LoVo (cell line): ENCODE measurements at regions not wholly inside any gene's neighbourhood (a gene's known extent, or its start where the extent isn't known, plus 50 kb on each side); places are given as distances from the start of the nearest gene placed in this dataset.

ENCODE experiments used
- DNase-seq: peaks from one replicate; pipeline ENCODE4 v3.0.0-alpha.2; 2016; ENCODE audit warnings: low spot score

- DNase-seq = no peak
Observed at GRCh38 chr12:125271892-125272291, 206.7 kb downstream of the AACS start.

DNA sequence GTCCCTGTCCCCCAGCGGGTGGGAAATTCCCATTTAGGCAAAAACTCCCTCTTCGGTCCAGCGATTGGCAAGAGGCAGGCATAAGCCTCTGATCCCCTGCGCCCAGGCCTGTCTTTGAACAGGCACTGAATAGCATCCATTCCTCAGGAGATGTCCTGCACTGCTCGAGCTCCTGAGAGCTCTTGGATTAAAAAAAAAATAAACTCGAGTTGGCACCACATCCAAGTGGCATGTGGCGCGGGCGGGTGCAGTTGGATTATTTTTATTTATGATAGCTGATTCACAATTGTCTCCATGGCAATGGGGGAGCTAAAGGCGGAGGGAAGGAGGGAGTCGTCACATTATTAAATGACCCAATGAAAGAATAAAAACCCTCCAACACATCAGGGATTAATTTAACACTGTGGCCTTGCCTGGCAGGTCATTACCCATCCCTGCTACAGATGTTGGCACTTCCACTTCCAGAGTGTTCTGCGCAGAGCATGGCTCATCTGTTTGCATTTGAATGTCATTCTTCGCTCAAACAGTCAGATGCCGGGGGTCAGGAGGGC is 207.2 kb downstream of the AACS start:
- DNase-seq = no peak

DNA sequence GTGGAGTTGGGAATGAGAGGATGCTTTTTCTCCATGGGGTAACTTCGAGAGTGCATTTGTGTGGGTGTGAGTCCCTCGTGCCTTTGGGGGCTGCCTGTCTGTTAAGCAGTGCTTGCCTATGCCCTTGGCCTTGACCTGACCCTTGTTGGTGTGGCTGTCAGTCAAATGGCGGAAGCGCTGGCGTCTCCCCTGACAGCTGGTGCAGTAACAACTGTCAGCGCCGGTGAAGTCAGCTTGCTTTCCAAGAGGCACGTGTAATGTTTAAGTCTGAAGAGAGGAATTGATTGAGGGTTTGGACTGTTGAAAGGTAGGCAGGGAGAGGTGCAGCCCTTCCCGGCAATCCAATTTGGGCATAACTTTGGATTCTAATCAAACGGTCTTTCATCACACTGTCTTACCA is 211.3 kb downstream of the AACS start:
- DNase-seq = no peak

DNA sequence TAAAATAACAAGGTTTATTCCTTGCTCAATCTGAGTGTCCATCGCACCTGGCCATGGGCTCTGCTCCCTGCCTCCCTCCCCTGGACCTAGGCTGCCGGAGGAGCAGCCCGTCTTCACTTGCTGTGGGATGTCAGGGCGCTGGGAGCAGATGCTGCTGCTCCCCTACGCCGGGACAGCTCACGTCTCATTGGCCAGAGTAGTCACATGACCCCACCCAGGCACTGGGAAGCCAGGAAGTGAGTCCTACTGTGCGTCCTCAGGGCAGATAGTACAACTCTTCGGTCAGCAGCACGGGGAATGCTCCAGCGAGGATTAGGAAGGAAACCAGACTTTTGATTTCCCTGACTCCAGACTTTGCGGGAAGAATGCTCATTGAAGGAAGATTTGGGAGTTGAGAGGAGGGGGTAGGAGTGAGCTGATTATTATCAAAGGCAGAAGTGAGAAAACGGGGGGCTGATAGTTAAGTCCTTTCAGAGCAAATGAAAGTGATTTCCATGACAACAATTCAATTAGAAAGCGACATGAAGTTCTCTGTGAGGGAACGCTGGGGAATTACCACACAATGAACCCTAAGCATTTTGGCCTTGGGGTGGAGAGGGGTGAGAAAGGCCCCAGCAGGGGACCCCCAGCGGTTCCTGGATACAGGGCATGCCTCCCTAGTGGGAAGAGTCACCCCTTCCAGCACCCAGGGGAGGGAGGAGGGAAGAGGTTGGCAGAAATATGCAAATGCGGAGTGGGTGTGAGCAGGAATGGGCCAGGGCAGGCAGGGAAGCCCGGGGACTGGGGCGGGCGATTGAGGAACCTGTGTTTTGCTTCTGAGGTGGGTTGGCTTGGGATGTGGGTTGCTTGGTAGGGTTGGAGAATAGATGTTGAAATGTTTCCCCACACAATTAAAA is 215.5 kb downstream of the AACS start:
- no peak for DNase-seq

DNA sequence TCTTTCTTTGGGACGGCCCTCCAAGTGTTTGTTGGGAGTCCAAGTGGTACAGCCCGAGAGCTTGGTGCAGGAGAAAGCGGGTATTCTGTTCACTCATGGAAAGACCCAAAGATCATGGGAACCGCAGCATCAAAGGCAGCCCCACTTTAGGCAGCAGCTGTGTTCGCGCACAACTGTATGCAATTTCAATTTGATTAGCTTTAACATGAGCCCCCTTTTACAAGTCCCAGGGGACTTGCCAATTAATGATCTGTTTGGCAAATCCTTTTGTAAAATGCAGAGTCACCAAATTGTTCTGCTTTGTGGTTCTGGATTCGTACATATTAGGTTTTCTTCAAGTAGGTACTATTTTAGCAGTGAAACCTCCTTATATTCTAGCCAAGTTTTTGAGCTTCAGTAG is 217.7 kb downstream of the AACS start:
- DNase-seq = no peak

GRCh38 chr12:125283521-125283920 is 218.3 kb downstream of the AACS start:
- DNase-seq = no peak

DNA sequence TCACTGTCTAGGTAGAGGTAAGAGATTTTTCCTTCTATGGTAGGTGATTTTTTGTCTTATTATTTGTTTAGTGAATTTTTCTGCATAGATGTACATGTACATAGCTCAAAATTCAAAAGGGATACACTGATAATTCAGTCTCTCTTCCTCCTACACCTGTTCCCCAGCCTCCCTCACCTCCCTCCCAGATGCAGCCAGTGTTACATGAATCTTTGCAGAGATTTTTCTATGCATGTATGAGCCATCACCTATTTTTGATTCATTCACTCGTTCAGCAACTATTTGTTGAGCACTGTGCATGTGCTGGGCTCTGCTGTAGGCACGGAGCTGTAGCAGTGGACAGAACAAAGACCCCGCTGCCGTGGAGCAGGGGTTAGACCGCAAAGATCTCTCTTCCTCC is 218.9 kb downstream of the AACS start:
- DNase-seq = no peak

GRCh38 chr12:125284945-125285685 is 219.9 kb downstream of the AACS start:
- no peak for DNase-seq

GRCh38 chr12:125286005-125286727 is 220.9 kb downstream of the AACS start:
- DNase-seq = no peak

DNA sequence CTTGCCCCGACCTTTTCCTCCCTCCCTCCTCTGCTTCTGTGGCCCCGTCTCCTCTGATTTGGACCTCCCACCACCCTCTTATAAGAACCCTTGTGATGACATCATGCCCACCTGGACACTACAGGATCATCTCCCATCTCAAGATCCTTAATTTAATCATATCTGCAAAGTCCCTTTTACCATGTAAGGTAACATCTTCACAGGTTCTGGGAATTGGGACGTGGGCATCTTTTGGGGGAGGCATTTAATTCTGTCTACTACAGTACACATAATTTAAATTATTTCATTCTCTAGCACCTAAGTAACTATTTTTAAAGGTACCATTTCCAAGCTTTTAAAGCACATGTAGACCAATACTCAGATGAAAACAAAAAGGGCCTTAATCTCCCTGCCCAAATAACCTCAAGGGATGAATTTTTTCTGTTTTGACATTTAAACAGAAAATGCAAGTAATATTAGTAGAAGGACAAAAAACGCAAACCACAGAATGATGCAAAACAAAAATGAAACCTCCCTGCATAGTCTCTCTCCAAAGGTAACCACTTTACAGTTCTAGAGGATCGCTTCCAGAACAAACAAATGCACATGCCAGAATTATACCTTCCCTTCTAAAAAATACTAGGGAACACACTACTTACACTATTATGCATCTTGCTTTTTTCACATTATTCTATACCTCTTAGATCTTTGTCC is 222.1 kb downstream of the AACS start:
- no peak for DNase-seq

DNA sequence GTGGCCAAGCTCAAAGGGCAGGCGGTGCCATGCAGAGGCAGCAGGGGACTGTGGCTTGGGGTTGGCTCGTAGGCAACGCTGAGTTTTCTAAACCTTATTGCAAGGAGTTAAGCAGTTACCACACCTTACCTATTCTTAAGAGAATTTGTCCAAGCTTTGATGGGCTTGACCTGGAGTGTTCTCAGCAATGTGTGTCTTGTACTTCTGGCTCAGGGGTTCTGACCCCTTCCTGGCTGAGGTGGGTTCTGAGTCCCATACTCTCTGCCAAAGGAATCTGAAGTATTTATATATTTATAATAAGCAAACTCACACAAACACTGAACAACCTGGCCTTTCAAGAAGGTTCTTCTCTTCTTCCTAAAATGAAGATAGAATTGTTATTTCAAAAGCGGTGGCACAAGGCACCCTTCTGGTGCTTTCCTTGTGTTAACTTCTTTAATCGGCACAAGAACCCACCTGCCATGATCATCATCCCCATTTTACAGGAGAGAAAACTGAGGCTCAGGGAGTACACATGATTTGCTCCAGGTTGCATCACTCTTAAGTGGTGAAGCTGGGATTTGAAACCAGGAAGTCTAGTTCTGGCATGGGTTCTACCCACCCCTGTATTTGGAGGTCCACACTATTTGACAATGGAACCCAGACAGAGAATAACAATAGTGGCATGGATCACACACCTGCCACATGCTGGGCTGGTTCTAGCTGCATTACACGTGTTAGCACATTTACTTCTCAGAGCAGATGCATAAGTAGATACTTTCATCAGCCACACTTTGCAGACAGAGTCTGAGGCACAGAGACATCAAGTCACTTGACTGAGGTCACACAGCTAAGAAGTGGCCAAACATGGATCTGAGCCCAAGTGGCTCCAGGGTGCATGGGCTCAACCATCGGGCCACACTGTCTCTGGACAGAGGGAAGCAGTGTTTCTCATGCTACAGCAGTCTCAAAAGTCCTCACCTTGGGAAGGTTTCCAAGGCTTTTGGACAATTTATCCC is 224.0 kb downstream of the AACS start:
- DNase-seq = no peak

GRCh38 chr12:125289970-125290369 is 224.7 kb downstream of the AACS start:
- no peak for DNase-seq

GRCh38 chr12:125292700-125293099 is 227.5 kb downstream of the AACS start:
- DNase-seq = no peak

- no peak for DNase-seq
Observed at GRCh38 chr12:125295550-125295949, 230.3 kb downstream of the AACS start.

DNA sequence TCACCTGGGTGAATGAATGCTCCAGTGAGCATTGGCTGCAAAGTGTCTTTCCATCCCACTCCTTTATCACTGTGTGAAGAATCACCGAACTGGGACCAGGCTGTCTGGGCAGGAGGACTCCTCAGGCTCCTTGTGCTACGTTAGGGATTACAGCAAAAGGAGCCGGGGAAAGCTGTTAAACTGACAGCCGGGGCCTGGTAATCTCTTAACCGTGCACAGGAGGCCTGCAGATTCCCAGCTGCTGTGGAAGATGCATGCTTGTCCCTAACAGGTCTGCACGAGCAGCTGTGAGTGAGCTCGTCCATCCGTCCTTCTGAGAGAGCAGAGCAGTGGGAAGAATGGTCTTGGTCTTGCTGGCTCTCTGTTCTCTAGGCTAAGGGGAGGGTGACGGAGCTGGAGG is 231.5 kb downstream of the AACS start:
- no peak for DNase-seq

GRCh38 chr12:125299840-125300239 is 234.6 kb downstream of the AACS start:
- DNase-seq = no peak

DNA sequence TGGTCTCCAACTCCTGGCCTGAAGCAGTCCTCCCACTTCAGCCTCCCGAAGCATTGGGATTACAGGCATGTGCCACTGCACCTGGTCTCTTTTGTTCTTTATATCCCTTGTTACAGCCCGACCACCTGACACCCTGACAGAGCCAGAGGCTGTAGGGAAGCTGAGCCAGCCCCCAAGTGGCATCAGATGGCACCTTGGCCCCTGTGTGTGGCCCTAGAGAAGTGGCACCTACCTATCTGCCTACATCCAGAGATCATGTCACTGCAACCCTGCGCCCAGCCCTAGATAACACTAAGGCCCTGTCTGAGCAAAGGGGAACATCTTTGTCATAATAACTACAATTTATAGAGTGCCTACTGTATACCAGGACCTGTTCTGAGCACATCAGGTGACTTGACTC is 235.0 kb downstream of the AACS start:
- DNase-seq = no peak

GRCh38 chr12:125303337-125303736 is 238.1 kb downstream of the AACS start:
- DNase-seq = no peak

DNA sequence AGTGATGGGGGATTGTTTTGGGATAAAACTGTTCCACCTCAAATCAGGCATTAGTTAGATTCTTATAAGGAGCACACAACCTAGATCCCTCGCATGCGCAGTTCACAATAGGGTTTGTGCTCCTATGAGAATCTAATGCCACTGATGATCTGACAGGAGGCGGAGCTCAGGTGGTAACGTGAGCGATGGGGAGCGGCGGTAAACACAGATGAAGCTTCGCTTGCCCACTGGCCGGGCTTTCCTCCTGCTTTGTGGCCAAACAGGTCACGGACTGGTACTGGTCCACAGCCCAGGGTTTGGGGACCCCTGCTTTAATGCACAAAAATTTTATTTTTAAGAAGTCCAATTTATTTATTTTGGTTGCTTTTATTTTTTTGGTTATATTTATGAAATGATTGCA is 238.8 kb downstream of the AACS start:
- DNase-seq = no peak

- DNase-seq = no peak
Observed at GRCh38 chr12:125305231-125305630, 240.0 kb downstream of the AACS start.

DNA sequence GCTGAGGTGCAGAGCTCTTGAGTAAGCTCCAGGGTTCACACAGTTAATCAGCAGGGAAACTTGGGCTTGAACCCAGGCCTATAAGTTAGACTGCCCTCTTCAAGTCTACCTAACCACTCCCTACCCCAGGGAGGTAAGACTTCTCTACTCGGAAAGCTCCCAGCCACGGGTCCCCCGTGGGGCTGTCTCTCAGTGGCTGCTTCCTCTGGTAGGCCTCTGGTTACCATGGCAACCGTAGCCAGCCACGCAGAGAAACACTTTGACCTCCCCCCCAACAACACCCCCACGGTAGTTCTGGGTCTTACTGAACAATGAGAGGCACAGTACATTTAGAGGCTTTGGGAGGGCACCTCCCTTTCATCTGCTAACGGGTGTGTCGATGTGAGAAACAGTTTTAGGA is 245.2 kb downstream of the AACS start:
- DNase-seq = no peak
